ENCODE measurements at regions not wholly inside any gene's neighbourhood (a gene's known extent, or its start where the extent isn't known, plus 50 kb on each side); places are given as distances from the start of the nearest gene placed in this dataset.

DNA sequence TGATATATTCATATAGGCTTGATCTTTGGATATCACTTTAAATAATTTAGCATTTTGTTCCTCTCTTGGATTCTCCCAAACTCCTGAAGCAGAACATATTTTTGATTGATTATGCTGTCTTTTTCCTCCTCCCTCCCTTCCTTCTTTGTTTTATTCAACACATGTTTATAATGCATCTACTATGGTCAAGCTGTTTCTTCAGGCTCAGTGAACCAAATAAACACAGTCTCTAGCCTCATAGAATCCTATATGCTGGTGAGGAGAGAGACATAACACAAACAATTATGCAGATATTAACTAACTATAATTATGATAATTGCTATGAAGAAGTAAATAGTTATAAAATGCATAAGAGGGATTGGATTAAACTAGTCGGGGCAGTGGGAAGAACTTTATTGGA, 1023.6 kb upstream of the RAG2 start:
- TF ChIP-seq, protein P1, sequence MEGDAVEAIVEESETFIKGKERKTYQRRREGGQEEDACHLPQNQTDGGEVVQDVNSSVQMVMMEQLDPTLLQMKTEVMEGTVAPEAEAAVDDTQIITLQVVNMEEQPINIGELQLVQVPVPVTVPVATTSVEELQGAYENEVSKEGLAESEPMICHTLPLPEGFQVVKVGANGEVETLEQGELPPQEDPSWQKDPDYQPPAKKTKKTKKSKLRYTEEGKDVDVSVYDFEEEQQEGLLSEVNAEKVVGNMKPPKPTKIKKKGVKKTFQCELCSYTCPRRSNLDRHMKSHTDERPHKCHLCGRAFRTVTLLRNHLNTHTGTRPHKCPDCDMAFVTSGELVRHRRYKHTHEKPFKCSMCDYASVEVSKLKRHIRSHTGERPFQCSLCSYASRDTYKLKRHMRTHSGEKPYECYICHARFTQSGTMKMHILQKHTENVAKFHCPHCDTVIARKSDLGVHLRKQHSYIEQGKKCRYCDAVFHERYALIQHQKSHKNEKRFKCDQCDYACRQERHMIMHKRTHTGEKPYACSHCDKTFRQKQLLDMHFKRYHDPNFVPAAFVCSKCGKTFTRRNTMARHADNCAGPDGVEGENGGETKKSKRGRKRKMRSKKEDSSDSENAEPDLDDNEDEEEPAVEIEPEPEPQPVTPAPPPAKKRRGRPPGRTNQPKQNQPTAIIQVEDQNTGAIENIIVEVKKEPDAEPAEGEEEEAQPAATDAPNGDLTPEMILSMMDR (IDR thresholded peaks at IDR 0.05; ENCODE audit: insufficient read depth, low read depth, low read length) = no peak
- no peak for TF ChIP-seq EZH2 (IDR thresholded peaks at IDR 0.05; ENCODE audit: insufficient read depth, low read length)
